ENCODE measurements at regions not wholly inside any gene's neighbourhood (a gene's known extent, or its start where the extent isn't known, plus 50 kb on each side); places are given as distances from the start of the nearest gene placed in this dataset.

DNA sequence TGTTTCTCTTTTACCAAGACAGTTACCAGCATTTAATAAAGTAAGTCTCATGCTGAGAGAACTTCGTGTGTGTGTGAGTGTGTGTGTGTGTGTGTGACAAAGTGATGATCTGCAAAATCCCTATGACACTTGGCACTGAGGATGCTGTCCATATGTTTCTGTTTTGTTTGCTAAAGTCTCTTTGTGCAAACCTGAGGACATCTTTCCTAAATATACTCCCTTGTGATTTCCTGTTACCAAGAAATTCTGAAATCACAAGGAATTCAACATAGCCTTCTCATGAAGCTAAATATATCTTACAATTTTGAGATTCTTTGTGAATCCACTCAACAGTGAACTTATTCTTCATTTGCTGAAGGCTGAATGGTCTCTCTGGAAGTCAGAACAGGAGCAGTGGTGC lies 1359.7 kb upstream of the NRXN1 start:
- Histone ChIP-seq H3K9ac (ENCODE audit: low read length in 5 of 5) (no peak overlapping the region), H3K9me3 (ENCODE audit: control insufficient read depth in 5 of 5, low read length in 5 of 5) (no peaks in the 10 kb centered on the region), H3K27ac (ENCODE audit: low read depth, low read length) (no peak overlapping the region), H3K4me3 (ENCODE audit: low read depth in 1 of 5, low read length in 5 of 5) (no peak overlapping the region), H3K27me3 (ENCODE audit: control insufficient read depth in 5 of 5, insufficient read depth in 4 of 5, low read length in 5 of 5) (no peaks in the 10 kb centered on the region), H3K36me3 (ENCODE audit: control insufficient read depth in 5 of 5, insufficient read depth in 5 of 5, low read length in 5 of 5) (no peaks in the 10 kb centered on the region), H3K4me1 (ENCODE audit: control insufficient read depth in 5 of 5, insufficient read depth in 5 of 5, low read length in 5 of 5) (no peaks in the 10 kb centered on the region)

DNA sequence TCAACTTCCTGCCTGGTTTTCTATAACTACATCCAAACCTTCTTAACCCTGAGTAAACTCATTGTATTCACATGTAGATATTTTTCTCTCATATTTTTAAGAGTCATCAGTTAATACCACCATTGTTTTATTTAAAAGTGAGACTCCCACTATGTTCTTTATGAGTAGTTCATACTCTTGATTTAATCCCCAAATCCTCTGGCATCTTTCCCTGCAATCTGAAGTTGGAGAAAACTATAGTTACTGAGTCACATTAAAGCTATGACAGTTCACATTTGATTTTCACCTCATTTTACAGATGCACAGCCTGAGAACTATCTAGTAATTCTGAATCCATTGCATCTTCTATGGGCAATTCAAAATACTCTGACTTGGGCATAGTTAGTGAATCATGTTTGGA lies 1358.7 kb upstream of the NRXN1 start:
- H3K4me3 ChIP-seq (ENCODE audit: low read depth in 1 of 5, low read length in 5 of 5) = no peak overlapping the region
- no peak overlapping the region for H3K27ac ChIP-seq (ENCODE audit: low read depth, low read length)
- no peaks in the 10 kb centered on the region for H3K9me3 ChIP-seq (ENCODE audit: control insufficient read depth in 5 of 5, low read length in 5 of 5)
- no peak overlapping the region for H3K9ac ChIP-seq (ENCODE audit: low read length in 5 of 5)
- no peaks in the 10 kb centered on the region for H3K36me3 ChIP-seq (ENCODE audit: control insufficient read depth in 5 of 5, insufficient read depth in 5 of 5, low read length in 5 of 5)
- H3K27me3 ChIP-seq (ENCODE audit: control insufficient read depth in 5 of 5, insufficient read depth in 4 of 5, low read length in 5 of 5) = no peaks in the 10 kb centered on the region
- H3K4me1 ChIP-seq (ENCODE audit: control insufficient read depth in 5 of 5, insufficient read depth in 5 of 5, low read length in 5 of 5) = no peaks in the 10 kb centered on the region

DNA sequence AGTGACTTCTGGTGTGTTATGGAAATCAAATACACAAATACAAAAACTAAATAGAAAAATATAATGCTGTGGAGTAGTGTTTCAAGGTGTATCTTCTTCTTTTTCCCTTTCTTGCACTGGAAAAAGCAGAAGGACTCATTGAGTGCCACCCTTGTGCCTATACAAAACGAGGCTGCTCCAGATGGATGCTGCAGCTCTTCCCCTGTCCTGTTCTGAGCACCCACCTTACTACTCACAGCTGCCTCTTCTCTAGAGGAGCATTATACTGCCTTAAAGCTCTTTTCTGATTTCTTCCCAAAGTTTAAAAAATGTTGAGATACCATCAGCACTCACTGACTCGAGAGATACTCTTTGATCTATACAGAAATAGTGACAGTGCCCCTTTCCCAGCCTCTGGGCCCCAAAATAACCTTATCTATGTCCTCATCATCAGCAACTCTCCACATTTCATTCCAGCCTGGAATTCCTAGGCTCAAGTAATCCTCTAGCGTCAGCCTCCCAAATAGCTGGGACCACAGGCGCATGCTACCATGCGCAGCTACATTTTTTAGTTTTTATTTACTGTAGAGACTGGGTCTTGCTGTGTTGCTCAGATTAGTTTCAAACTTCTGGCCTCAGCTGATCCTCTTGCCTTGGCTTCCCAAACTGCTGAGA lies 1356.1 kb upstream of the NRXN1 start:
- no peaks in the 10 kb centered on the region for H3K27me3 ChIP-seq (ENCODE audit: control insufficient read depth in 5 of 5, insufficient read depth in 4 of 5, low read length in 5 of 5)
- H3K4me1 ChIP-seq (ENCODE audit: control insufficient read depth in 5 of 5, insufficient read depth in 5 of 5, low read length in 5 of 5) = no peaks in the 10 kb centered on the region
- H3K27ac ChIP-seq (ENCODE audit: low read depth, low read length) = no peak overlapping the region
- no peaks in the 10 kb centered on the region for H3K36me3 ChIP-seq (ENCODE audit: control insufficient read depth in 5 of 5, insufficient read depth in 5 of 5, low read length in 5 of 5)
- H3K9me3 ChIP-seq (ENCODE audit: control insufficient read depth in 5 of 5, low read length in 5 of 5) = no peaks in the 10 kb centered on the region
- H3K9ac ChIP-seq (ENCODE audit: low read length in 5 of 5) = no peak overlapping the region
- no peak overlapping the region for H3K4me3 ChIP-seq (ENCODE audit: low read depth in 1 of 5, low read length in 5 of 5)

DNA sequence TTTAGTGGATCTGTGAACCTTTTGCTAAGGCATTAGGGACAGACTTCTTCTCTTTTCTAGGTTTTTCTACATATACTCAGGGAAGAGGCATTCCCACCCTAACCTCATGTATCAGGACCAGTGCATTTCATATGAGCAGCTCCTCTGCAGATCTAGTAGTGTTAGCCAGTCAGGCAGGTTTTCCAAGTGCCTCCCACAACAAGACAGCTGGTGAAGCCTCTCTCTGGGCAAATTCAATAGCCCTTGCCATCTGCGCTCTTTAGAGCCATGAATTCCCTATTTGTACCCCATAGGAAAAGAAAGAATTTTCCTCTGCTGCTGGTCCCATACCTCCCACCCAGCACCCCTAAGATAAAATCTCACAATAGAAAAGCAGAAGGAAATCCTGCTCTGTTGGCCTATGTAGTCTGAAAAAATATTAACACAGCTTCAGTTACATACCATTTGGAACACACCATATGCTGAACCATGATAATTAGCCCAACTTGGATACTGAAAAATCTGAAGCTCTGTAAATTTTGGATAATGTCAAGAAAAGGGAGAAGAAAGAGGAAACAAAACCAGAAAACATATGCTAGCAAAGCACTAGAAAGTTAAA lies 1354.6 kb upstream of the NRXN1 start:
- Histone ChIP-seq H3K4me3 (ENCODE audit: low read depth in 1 of 5, low read length in 5 of 5) (no peak overlapping the region), H3K27ac (ENCODE audit: low read depth, low read length) (no peak overlapping the region), H3K9ac (ENCODE audit: low read length in 5 of 5) (no peak overlapping the region), H3K9me3 (ENCODE audit: control insufficient read depth in 5 of 5, low read length in 5 of 5) (no peaks in the 10 kb centered on the region), H3K36me3 (ENCODE audit: control insufficient read depth in 5 of 5, insufficient read depth in 5 of 5, low read length in 5 of 5) (no peaks in the 10 kb centered on the region), H3K27me3 (ENCODE audit: control insufficient read depth in 5 of 5, insufficient read depth in 4 of 5, low read length in 5 of 5) (no peaks in the 10 kb centered on the region), H3K4me1 (ENCODE audit: control insufficient read depth in 5 of 5, insufficient read depth in 5 of 5, low read length in 5 of 5) (no peaks in the 10 kb centered on the region)

DNA sequence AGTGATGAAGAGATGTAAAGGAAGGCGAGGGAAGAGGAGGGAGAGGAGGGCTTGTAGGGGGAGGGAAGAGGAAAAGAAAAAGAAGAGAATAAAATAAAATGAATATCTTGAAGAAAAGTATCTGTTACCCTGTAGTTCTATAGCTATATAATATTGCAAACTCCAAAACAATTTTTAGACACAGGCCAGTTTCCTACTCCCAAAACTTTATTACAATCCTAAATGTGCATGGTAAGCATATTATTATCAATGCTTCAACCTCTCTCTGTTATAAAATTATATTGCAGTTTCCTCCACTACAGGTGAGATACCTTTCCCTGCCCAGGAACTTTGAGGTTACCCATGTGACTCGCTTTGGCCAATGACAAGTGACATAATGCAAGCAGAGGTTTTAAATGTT lies 1351.6 kb upstream of the NRXN1 start:
- no peaks in the 10 kb centered on the region for H3K36me3 ChIP-seq (ENCODE audit: control insufficient read depth in 5 of 5, insufficient read depth in 5 of 5, low read length in 5 of 5)
- H3K4me3 ChIP-seq (ENCODE audit: low read depth in 1 of 5, low read length in 5 of 5) = no peak overlapping the region
- H3K27ac ChIP-seq (ENCODE audit: low read depth, low read length) = no peak overlapping the region
- no peaks in the 10 kb centered on the region for H3K4me1 ChIP-seq (ENCODE audit: control insufficient read depth in 5 of 5, insufficient read depth in 5 of 5, low read length in 5 of 5)
- H3K9ac ChIP-seq (ENCODE audit: low read length in 5 of 5) = no peak overlapping the region
- no peaks in the 10 kb centered on the region for H3K9me3 ChIP-seq (ENCODE audit: control insufficient read depth in 5 of 5, low read length in 5 of 5)
- no peaks in the 10 kb centered on the region for H3K27me3 ChIP-seq (ENCODE audit: control insufficient read depth in 5 of 5, insufficient read depth in 4 of 5, low read length in 5 of 5)

DNA sequence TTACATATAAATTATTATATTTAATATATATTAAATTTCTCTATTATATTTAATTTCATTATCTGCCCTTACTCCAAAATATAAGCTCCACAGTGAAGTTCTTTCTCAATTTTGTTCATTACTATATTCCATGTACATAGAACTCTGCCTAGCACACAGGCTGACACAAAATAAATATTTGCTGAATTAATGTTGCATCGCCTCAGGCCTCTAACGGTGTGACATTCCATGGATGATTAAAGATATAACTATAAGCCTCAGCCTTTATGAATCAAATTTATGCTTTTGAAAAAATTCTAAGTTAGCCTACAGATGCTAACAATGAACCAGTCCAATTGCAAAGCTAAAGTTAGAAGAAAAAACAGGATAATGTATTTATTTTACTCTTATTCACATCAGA lies 1337.2 kb upstream of the NRXN1 start:
- Histone ChIP-seq H3K36me3 (ENCODE audit: control insufficient read depth in 5 of 5, insufficient read depth in 5 of 5, low read length in 5 of 5) (no peaks in the 10 kb centered on the region), H3K4me3 (ENCODE audit: low read depth in 1 of 5, low read length in 5 of 5) (no peak overlapping the region), H3K4me1 (ENCODE audit: control insufficient read depth in 5 of 5, insufficient read depth in 5 of 5, low read length in 5 of 5) (no peaks in the 10 kb centered on the region), H3K9me3 (ENCODE audit: control insufficient read depth in 5 of 5, low read length in 5 of 5) (no peaks in the 10 kb centered on the region), H3K27me3 (ENCODE audit: control insufficient read depth in 5 of 5, insufficient read depth in 4 of 5, low read length in 5 of 5) (no peaks in the 10 kb centered on the region), H3K9ac (ENCODE audit: low read length in 5 of 5) (no peak overlapping the region), H3K27ac (ENCODE audit: low read depth, low read length) (no peak overlapping the region)

DNA sequence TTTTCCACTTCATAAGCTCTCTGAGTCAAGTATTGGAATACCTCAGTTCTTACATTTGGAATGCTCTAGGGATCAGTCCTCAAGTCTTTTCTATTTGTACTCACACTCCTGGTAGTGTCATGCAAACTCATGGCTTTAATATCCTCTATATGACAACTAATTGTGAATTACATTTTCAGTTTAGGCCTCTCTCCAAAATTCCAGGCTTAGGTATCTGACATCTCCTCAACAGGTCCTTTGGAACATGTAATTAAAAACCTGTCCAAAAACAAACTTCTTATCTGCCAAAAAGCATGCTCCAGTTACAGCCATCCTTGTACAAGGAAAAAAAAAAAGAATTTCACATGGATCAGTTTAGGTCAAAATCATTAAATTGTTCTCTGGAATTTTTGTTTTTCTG lies 1336.2 kb upstream of the NRXN1 start:
- Histone ChIP-seq H3K4me3 (ENCODE audit: low read depth in 1 of 5, low read length in 5 of 5) (no peak overlapping the region), H3K27ac (ENCODE audit: low read depth, low read length) (no peak overlapping the region), H3K36me3 (ENCODE audit: control insufficient read depth in 5 of 5, insufficient read depth in 5 of 5, low read length in 5 of 5) (no peaks in the 10 kb centered on the region), H3K9ac (ENCODE audit: low read length in 5 of 5) (no peak overlapping the region), H3K9me3 (ENCODE audit: control insufficient read depth in 5 of 5, low read length in 5 of 5) (peaks cover 0 to 4% (median 0%) of the 10 kb centered on the region in 5 donors), H3K4me1 (ENCODE audit: control insufficient read depth in 5 of 5, insufficient read depth in 5 of 5, low read length in 5 of 5) (no peaks in the 10 kb centered on the region), H3K27me3 (ENCODE audit: control insufficient read depth in 5 of 5, insufficient read depth in 4 of 5, low read length in 5 of 5) (no peaks in the 10 kb centered on the region)

DNA sequence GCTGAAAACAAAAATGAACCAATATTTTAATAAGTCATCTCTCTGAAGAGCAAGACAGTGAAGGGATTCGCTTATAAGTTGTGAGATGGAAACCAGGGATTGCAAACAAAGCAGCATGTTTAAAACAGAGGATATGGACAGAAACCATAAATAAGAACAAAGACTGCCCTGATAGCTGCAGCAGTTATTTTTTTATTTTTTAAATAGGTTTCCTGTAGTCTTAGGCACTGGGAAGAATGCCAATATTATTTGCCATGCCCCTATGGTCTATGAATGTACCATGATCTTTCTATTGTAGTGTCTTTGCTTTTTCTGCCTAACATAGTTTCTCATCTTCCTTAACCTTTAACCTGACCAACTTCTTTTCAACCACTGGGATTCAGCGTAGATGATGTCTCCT lies 1334.0 kb upstream of the NRXN1 start:
- peaks cover 0 to 4% (median 0%) of the 10 kb centered on the region in 5 donors for H3K9me3 ChIP-seq (ENCODE audit: control insufficient read depth in 5 of 5, low read length in 5 of 5)
- no peaks in the 10 kb centered on the region for H3K4me1 ChIP-seq (ENCODE audit: control insufficient read depth in 5 of 5, insufficient read depth in 5 of 5, low read length in 5 of 5)
- H3K4me3 ChIP-seq (ENCODE audit: low read depth in 1 of 5, low read length in 5 of 5) = no peak overlapping the region
- H3K27ac ChIP-seq (ENCODE audit: low read depth, low read length) = no peak overlapping the region
- no peaks in the 10 kb centered on the region for H3K36me3 ChIP-seq (ENCODE audit: control insufficient read depth in 5 of 5, insufficient read depth in 5 of 5, low read length in 5 of 5)
- no peak overlapping the region for H3K9ac ChIP-seq (ENCODE audit: low read length in 5 of 5)
- no peaks in the 10 kb centered on the region for H3K27me3 ChIP-seq (ENCODE audit: control insufficient read depth in 5 of 5, insufficient read depth in 4 of 5, low read length in 5 of 5)

DNA sequence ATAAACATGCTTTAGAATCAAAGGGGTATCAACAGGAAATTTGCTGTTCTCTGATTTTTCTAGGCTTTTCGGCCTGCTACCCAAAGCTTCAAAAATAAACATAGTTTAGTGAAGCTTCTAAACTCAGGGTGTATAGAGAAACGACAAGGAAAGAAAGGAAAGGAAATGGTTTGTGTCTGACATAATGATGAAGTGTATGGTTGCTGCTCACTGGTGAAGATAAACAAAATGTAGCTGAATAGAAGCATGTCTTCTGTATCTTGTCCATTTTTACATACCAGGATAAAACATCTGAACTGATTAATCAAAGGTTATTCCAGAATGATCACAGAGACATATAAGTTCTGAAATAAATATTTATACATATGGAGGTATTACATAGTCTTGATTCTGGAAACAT lies 1324.6 kb upstream of the NRXN1 start:
- Histone ChIP-seq H3K9ac (ENCODE audit: low read length in 5 of 5) (no peak overlapping the region), H3K4me3 (ENCODE audit: low read depth in 1 of 5, low read length in 5 of 5) (no peak overlapping the region), H3K4me1 (ENCODE audit: control insufficient read depth in 5 of 5, insufficient read depth in 5 of 5, low read length in 5 of 5) (no peaks in the 10 kb centered on the region), H3K27ac (ENCODE audit: low read depth, low read length) (no peak overlapping the region), H3K27me3 (ENCODE audit: control insufficient read depth in 5 of 5, insufficient read depth in 4 of 5, low read length in 5 of 5) (no peaks in the 10 kb centered on the region), H3K9me3 (ENCODE audit: control insufficient read depth in 5 of 5, low read length in 5 of 5) (peaks cover 0 to 5% (median 0%) of the 10 kb centered on the region in 5 donors), H3K36me3 (ENCODE audit: control insufficient read depth in 5 of 5, insufficient read depth in 5 of 5, low read length in 5 of 5) (no peaks in the 10 kb centered on the region)

DNA sequence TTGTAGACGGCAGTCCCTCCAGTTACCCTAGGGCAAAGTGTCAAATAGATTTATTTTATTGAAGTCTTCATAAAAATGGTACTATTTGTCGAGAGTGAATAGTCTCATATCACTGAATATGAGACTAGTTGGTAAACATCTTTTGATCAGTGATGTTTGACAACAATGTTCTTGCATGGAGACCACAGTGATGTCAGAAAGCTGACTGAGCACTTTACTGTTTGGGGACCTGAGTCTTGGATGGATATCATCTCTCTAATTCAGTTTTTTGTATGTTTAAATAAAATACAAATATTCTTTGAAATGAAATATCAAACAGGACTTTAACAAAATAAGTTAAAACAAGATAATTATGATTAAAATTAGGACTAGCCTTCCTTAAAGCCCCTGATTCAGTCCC lies 1315.4 kb upstream of the NRXN1 start:
- no peak overlapping the region for H3K27ac ChIP-seq (ENCODE audit: low read depth, low read length)
- H3K9ac ChIP-seq (ENCODE audit: low read length in 5 of 5) = no peak overlapping the region
- H3K4me1 ChIP-seq (ENCODE audit: control insufficient read depth in 5 of 5, insufficient read depth in 5 of 5, low read length in 5 of 5) = peaks cover 0 to 4% (median 0%) of the 10 kb centered on the region in 5 donors
- peaks cover 0 to 2% (median 0%) of the 10 kb centered on the region in 5 donors for H3K9me3 ChIP-seq (ENCODE audit: control insufficient read depth in 5 of 5, low read length in 5 of 5)
- H3K4me3 ChIP-seq (ENCODE audit: low read depth in 1 of 5, low read length in 5 of 5) = no peak overlapping the region
- no peaks in the 10 kb centered on the region for H3K36me3 ChIP-seq (ENCODE audit: control insufficient read depth in 5 of 5, insufficient read depth in 5 of 5, low read length in 5 of 5)
- H3K27me3 ChIP-seq (ENCODE audit: control insufficient read depth in 5 of 5, insufficient read depth in 4 of 5, low read length in 5 of 5) = no peaks in the 10 kb centered on the region

All from subcutaneous abdominal adipose tissue (tissue), 5 donors.